Activated naive CD4-positive, alpha-beta T cell treated with anti-CD3 and anti-CD28 coated beads, Interleukin-2, amount 50 U/mL, for 16 hours (primary cell): ENCODE measurements at regions not wholly inside any gene's neighbourhood (a gene's known extent, or its start where the extent isn't known, plus 50 kb on each side); places are given as distances from the start of the nearest gene placed in this dataset.
"Not testable (repeated sequence)": the region's sequence is repeated elsewhere in the genome, so short reads cannot be mapped to it uniquely, and the experiment has no call there.

ENCODE experiments used
- DNase-seq: peaks from one replicate; pipeline ENCODE4 v3.0.0-alpha.2; 2020

DNA sequence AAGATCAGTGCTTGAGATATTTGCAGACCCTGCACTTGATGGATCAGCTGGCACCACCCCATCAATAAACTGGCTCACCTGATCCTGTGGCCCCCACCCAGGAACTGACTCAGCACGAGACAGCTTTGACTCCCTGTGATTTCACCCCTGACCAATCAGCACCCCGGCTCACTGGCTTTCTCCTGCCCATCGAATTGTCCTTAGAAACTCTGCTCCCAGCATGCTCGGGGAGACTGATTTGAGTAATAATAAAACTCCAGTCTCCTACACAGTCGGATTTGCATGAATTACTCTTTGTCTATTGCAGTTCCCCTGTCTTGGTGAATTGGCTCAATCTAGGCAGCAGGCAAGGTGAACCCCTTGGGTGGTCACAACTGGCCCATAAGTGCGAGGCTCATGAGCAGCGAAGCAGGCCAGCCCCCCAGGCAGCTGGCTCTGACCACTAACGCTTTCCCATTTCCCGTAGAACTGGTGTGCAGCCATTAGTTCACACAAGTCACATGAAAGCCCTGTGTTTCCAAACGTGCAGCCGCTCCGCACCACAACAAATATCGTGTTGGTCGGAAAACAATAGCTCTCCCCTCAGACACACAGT lies 79.6 kb downstream of the RSPH3 start:
- no peak for DNase-seq

DNA sequence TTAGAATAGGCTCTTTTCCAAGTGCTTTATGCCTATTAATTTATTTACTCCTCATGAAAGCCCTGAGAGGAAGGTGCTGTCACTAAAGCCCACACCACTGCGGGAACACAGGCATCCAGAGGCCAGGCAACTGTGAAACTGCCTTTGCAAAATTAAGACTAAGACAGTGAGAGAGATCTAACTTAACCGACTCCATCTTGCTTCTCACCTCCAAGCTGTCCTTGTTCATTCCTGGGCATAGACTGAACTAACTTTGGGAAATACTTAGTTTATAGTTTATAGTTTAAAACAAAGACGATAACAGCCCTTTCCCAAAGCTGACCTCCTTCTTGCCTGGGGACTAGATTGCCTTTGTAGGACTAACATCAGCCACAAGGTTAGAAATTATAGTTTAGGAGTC lies 80.1 kb downstream of the RSPH3 start:
- no peak for DNase-seq

DNA sequence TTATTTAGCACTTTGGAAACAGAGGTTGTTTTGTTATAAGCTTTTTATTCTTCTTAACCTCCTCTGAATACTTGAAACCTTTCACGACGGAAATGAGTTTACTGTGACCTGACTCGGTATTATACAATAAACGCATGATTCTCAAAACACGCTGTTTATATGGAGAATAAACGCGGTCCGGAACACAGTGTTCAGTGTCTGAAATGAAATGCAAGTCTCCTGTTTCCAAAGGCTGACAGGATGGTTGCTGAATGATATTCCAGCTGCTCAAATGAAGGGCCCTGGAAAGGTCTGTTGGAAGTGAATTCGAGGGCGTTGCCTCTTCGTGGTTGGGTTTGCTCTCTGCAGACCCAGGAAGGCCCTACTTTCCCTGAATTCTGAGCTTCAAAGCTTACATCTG lies 83.4 kb downstream of the RSPH3 start:
- DNase-seq = no peak

DNA sequence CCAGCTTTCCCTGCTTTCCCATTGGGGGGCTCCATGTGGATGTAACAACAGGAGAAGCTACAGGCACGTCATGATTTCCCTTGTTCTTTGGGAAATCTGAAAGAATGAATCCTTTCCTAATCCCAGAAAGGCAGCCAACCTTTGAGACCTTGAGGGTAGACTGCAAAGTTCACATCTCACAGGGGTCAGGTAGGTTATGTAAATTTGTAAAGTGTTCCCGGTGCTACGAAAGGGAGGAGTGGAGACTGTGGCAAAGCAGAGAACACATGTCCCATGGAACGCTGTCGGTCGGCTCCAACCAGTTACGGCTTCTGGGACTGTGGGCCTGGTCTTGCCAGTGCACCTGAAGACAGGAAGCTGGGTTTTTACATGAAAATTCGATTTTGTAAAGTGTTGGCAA lies 85.1 kb downstream of the RSPH3 start:
- DNase-seq = no peak

DNA sequence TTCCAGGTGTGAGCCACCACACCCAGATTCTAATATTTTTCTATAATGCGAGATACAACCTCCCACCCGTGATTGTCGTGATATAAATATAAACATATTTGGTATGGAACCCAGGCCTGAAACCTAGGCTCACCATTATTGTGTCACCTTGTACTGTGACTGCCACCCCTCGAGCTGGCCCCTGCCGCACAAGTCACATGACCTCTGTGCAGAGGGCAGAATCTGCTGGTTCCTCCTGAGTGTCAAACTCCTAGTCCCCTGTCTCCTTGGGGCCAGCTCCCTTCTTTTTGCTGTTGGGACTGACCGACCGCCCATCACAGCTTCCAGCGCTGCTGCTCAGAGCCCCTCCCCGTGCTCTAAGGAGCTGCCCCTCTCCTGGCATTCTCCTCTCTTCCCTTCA lies 86.4 kb downstream of the RSPH3 start:
- no peak for DNase-seq

DNA sequence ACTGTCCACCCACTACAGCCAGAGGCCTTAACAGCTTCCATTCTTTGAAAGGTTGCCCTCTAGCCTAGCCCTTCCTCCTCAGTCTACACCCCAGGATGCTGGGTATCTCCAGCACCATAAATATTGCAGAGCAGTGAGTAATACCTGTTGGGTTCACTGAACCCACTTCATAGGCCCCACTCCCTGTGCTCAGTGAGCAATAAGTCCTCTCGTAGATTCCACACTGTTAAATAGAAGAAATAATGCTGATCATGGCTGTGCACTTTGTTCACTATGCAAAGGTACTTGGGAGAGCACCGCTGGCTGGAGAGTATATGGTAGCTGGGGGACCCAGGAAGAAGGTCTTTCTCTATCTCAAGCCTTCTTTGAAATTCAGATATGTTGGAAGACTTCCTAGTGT lies 87.3 kb downstream of the RSPH3 start:
- DNase-seq = no peak

DNA sequence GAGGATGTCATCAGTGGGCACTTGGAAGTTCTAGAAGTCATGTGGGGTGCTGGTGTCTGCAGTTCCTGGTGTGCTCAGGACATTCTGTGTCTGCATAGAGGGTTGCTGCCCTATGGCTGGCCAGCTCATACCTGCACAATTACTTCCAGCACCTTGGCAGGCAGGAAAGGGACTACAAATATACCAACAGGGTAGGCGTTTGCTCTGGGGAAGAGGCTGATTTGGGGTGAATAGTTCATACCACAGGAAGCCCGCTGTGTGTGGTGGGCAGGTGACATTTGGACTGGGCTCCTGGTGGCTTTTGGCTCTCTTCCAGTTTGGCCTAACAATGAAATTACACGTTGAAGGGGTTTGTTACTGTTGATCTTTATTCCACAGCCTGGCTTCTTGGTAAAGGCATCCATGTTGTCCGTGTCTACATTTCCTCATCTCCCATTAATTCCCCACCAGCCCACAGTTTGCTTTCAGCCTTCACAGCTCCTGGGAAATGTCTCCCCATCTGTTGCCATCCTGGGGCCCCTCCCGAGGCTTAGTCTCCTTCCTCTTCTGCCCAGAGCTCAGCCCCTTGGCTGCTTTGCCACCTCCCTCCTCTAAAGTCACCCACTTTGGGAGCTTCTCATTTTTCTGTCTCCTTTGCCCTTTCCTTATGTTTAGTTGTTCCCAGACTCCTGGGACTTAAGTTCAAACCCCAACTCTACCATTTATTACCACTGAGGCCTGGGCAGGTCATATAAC lies 88.1 kb downstream of the RSPH3 start:
- DNase-seq = no peak

DNA sequence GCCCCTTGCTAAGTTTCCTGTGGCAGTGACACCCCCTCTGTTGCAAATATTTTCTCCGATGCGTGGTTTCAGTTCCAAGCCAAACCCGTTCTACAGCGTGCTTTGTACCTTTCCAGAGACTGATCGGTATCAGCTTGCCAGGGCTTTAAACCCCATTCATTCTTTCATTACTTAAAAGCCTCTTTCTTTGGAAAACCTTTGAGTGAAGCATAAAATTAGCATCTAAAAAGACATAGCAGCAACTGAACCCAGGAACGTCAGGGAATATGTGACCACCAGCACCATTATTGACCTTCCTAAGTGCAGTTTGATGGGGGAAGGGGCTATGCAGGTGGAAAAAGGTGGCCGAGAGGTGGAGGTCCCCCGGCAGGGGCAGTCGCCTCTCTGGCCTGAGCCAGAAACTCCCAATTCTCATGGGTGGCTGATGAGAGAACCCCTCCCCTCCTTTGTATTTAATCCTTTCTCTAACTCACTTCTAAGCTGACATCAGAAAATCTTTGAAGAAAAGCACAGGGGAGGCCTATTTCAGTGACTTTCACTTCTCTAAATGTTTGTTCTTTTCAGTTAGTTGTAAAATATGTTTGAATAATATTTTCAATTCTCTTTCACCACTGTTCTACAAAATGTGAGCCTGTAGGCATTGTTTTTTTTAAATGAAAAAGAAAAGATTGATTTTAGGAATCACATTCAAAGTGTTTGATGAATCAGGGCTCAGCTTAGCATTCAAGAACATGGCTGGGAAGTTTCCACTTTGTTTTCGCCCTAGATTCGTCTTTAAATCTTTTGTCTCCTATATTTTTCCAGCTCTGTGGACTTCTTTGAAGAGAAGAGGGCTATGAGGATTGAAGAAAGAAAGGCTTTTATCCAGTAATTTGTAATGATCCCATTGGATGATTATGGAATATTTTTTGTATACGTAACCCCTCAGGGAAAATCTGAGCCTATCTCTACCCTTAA lies 89.2 kb downstream of the RSPH3 start:
- DNase-seq = no peak

DNA sequence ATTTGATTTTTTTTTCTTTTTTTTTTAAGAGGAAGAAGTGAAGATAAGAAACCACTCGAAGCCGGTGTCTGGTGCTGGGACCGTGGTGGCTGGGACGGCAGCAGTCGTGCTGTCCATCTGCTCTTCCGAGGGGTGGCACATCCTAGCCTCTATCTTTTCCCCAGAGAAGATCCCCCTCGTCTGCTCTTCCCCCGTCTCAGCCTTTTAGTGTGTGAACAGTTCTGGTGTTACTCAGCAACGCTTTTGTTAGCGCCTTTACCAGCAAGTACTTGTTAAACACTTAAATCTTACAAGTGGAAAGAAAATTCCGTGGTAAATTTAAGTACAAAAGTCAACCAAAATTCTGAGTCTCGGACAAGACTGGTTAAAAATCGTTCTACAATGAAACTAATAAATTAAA lies 90.1 kb downstream of the RSPH3 start:
- no peak for DNase-seq

DNA sequence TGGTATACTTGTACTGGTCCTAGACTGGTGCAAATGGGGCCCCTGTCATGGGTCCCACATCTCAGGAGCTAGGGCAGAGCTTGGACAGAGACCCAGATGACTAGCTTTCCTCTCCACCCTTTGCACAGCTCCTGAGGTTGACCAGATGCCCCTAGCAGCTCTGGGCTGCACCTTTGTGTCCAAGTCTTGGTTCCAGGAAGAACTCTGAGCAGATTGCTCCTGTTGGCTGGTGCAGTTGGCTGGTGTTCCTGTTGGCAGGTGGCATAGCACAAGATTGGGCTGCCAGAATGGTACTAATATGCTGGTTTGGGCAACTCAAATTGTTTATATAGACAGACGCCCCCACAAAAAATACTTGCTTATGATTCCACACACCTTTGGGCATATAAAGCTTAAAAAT lies 89.4 kb upstream of the EZR start:
- DNase-seq = no peak

DNA sequence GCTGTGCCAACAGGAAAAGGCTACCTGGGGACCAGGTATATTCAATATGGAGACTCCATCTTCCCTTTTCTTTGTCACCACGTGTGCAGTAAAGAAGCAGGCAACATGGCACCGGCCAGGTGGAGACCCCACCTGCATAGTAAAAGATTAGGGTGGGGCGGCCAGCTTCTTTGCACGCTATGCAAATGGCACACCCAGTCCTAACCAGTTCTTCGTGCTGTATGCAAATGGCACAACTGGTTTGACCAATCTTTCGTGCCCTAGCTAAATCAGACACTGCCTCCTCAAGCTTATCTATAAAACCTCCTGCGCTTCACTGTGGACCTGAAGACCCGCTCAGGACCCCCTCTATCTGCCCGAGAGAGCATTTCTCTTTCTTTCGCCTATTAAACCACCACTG lies 88.8 kb upstream of the EZR start:
- DNase-seq = no peak

DNA sequence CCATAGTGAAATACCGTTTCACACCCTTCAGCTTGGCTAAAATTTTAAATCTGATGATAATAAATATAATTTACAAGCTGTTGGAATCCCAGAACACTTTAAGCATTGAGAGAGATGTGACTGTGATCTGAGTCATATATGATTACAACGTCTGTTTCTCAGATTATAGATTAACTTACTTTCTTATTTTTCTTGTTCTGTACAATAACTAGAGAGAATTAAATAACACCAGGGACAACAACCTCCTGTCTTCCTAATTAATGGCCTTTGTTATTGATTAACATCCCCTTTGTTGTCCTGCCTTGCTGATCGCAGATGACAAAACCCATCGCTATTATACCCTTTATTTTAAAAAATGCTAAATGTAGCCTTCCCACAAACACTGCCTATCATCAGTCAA lies 87.8 kb upstream of the EZR start:
- DNase-seq = no peak

DNA sequence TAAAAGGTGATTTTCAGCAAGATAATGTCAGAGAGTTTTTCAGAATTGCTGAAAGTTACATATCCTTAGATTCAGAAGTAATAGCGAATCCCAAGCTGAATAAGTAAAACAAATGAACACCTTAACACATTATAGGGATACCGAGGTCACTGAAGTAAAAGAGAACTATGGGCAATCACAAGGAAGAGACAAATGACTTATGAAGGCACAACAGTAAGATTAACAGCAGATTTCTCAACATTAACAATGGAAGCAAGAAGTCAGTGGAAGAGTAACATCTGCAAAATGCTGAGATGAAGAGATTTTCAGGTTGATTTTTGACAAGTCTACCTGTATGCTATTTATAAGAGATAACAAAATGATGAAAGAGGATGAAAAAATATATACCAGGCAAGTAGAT lies 86.1 kb upstream of the EZR start:
- no peak for DNase-seq

DNA sequence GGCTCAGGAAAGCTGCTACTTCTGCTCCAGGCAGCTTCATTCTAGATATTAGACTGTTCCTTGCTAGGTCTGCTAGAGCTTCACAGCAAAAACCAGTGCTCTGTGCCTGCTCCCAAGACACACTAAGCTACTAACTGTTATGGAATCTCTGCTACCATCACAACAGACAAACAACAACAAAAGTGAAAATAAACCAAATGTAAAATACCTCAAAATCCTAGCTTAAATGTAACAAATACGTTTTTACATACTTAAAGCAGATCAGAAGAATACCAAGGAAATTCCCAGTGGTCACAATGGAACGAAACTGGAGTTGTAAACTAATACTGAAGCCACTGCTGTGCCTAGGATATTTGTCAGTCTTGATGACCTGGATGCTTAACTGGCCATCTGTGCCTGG lies 84.6 kb upstream of the EZR start:
- DNase-seq = no peak

DNA sequence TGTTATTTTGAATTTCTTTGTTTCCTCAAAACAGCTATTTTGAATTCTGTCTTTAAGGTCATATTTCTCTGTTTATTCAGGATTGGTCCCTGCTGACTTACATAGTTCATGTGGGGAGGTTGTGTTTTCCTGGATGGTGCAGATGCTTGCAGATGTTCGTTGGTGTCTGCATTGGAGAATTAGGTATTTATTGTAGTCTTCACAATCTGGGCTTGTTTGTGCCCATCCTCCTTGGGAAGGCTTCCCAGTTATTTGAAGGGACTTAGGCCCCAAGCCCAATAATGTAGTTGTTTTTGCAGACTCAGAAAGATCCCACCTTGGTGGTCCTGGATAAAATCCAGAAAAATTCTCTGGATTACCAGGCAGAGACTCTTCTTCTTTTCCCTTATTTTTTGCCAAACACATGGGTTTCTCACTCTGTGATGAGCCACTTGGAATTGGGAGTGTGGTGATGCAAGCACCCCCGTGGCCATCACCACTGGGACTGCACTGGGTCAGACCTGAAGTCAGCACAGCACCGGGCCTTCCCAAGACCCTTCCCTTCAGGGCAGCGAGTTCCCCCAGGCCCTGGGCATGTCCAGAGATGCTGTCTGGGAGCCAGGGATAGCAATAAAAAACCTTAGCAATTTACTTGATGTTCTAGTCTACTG lies 81.6 kb upstream of the EZR start:
- no peak for DNase-seq

DNA sequence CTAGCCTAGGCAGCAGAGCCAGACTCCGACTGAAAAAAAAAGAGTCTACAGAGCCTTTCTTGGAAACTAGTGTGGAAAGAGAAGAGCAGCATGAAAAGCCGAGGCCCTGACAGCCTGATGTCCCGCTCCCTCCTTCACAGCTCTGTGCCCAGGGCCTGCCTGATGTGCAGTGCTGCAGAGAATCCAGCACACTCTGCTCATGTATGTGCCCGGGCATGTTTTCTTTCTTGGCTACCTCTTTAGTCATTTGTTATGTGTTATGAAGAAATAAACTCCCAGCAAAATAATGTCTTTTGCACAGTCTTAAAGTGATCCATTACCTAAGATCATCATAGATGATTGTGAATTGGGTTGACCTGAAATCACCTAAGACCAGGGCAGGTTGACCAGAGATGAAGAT lies 78.1 kb upstream of the EZR start:
- DNase-seq = no peak

DNA sequence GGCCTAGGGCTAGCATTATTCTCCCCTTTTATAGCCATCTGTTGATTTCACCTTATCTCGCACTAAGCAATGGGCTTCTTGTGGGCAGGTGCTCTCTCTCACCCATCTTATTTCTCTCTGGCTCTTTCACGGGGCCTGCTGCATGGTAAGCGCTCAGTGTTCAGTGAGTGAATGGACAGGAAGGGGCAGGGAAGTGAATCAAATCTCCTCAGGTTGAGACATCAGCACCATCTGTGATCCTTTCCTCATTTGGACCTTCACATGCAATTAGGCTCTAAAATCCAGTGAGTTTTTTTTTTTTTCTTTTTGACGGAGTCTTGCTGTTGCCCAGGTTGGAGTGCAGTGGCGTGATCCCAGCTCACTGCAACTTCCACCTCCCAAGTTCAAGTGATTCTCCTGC lies 76.5 kb upstream of the EZR start:
- DNase-seq = no peak

DNA sequence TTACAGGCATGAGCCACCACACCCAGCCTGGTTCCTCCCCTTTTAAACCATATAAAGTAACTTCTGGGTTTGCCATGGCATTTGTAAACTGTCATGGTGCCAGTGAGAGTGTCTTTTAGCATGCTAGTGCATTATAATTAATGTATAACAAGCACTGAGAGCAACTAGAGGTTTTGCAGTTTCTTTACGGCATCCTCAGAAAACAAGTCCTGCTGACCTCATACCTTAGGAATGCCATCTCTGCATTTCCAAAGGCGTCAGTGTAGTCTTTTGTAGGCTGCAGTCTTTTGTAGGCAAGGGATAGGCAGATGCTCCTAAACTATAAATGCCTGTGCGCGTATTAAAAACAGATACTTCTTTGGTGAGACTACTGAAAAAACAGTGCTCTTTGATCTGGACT lies 75.0 kb upstream of the EZR start:
- DNase-seq = no peak

DNA sequence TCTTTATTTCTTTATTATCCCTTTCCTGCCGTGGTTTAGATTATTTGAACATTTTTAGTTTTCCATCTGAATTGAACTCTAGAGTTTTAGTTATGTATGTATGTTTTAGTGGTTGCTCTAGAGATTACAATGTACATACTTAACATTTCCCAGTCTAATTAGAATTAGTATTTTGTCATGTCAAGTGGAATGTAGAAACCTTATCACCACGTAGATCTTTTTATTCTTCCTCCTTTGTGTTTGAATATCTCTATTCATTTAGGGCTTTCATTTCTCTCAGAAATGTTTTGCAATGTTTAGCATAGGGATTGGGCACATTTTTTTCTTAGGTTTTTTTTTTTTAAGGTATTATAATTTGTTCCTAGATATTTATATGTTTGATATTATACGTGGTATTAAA lies 73.1 kb upstream of the EZR start:
- DNase-seq = no peak

DNA sequence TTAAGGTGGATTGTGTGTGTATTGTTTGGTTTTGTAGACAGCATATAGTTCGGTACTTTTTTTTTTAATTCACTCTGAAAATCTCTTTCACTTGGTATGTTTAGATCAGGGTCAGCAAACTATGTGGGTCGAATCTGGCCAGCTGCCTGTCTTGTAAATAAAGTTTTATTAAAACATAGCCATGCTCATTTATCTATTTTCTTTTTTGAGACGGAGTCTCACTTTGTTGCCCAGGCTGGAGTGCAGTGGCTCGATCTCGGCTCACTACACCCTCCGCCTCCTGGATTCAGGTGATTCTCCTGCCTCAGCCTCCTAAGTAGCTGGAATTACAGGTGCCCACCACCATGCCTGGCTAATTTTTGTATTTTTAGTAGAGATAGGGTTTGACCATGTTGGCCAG lies 72.4 kb upstream of the EZR start:
- DNase-seq = not testable (repeated sequence)

DNA sequence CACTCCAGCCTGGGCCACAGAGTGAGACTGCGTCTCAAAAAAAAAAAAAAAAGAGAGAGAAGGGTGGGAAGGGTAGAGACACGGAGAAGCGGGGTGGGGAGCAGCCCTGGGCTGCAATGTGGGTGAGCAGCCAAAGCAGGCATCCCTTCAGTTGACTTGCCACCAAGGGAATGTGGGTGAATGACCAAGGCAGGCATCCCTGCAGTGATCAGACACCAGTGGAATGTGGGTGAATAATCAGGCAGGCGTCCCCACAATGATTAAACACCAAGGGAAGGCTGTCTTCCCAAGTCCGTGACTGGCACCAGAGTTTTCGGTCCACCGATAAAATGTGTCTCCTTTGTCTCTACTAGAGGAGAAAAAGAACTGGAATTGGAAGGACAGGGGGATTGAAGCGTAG lies 69.0 kb upstream of the EZR start:
- not testable (repeated sequence) for DNase-seq

DNA sequence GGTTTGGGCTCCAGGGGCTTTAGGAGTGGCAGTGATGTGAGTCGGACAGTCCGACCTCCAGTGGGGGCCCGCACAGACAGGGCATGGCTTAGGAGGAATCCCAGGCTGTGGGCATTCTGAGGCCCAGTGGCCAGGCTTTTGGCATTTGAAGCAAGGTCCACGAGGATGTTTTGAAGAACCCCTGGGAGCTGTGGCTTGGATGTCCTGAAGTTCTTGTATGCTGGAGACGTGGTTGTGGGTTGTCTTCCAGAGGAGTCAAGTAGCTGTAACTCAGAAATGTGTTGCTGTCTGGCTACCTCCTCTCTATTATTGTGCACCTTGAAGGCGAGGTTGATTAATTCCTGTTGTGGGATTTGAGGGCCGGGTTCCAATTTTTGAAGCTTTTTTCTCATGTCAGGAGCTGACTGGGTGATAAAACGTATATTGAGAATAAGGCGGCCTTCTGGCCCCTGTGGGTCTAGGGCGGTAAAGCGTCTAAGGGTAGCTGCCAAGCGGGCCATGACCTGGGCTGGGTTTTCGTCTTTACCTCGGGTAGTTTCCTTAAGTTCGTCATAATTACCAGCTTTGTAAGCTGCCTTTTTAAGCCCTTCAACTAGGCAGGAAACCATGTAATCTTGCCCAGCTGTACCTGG lies 67.3 kb upstream of the EZR start:
- not testable (repeated sequence) for DNase-seq

DNA sequence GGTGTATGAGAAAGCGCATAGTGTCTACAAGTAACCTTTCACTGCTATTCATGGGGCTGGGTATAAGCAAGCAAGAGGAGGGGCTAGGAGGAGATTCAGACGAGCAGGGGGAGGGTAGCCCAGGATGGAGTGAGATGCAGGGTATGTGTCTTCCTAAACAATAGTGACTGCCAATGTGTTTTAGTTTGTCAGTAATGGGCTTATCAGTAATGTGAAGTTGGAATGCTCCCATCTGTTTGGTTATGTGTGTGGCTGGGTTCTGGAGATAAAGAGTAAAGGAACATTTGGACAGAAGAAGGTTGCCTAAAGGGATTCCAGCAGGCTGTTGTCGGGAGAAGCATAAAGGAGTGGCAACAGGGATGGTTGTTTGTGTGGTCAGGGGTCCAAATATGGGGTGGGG lies 62.7 kb upstream of the EZR start:
- not testable (repeated sequence) for DNase-seq
